PC-3 (cell line): ENCODE measurements at regions not wholly inside any gene's neighbourhood (a gene's known extent, or its start where the extent isn't known, plus 50 kb on each side); places are given as distances from the start of the nearest gene placed in this dataset.

Source experiments
- CTCF ChIP-seq: fragments of 300-600 bp; sonication (generic); conservative IDR thresholded peaks from 2 replicates; pipeline ENCODE4 v1.5.1; 2017; ENCODE audit warnings: antibody characterized with exemption, low read depth, mild to moderate bottlenecking, low read length
- EZH2 ChIP-seq: fragments of 300-600 bp; sonication (generic); IDR thresholded peaks from one replicate; pipeline ENCODE4 v1.6.1; 2017; ENCODE audit warnings: antibody characterized with exemption, mild to moderate bottlenecking, low read length; ENCODE audit not compliant: unreplicated experiment
- EZH2phosphoT487 ChIP-seq: fragments of 300-600 bp; sonication (generic); IDR thresholded peaks from 2 replicates; pipeline ENCODE4 v1.6.1; 2018; ENCODE audit warnings: mild to moderate bottlenecking, antibody characterized with exemption, low read length, borderline replicate concordance

DNA sequence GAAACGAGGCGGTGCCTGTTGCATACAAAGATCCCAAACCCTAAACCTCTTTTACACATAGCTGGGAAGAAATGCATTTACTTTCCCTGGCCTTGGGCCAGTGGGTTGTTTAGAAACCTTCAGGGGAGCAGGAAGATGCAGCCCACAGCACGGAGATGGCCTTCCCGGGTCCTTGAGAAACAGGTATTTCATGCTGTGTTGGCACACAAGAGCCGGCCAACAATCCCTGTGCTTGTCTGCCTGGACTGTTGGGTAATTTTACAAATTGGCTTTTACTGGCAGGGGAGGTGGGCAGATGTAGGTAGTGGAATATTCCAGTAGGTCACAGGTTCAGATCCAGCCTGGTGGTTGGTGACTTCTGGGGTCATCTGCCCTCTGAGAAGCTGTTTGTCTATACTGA, 148.0 kb downstream of the FOXL1 start:
- no peak for TF ChIP-seq CTCF
- TF ChIP-seq EZH2phosphoT487 = no peak
- no peak for TF ChIP-seq EZH2
